B cell (primary cell): ENCODE measurements at regions not wholly inside any gene's neighbourhood (a gene's known extent, or its start where the extent isn't known, plus 50 kb on each side); places are given as distances from the start of the nearest gene placed in this dataset.

Source experiments
- ATAC-seq: fragments of 200-7000 bp; cut with Tn5 transposase; one replicate; pipeline ENCODE4 v1.10.0; 2021; ENCODE audit warnings: low read depth, mild to moderate bottlenecking, moderate number of reproducible peaks, moderate library complexity
- CTCF ChIA-PET: fragments of 350-600 bp; sonication (Branson Sonifier 250); formaldehyde crosslinking; loops from one replicate; lab custom pipeline; 2021; ENCODE audit warnings: antibody characterized with exemption, inconsistent platforms; lab: Charles Lee
- POLR2A ChIA-PET: fragments of 350-600 bp; sonication (Branson Sonifier 250); formaldehyde crosslinking; loops from one replicate; lab custom pipeline; 2021; ENCODE audit warnings: antibody characterized with exemption; lab: Charles Lee
- DNase-seq: peaks from one replicate; pipeline ENCODE4 v3.0.0; 2013
- H2AFZ ChIP-seq: 2 replicates; pipeline ENCODE4 v1.6.1; 2012; ENCODE audit warnings: mild to moderate bottlenecking, low read depth, low read length; ENCODE audit not compliant: insufficient read depth, poor library complexity, severe bottlenecking
- H3K27ac ChIP-seq, 2 donors: 1 replicate in 1 of 2; 2 replicates in 1 of 2; pipeline ENCODE4 v1.5.1; 2012 to 2013; ENCODE audit warnings: low read length in 2 of 2, mild to moderate bottlenecking in 2 of 2, moderate library complexity in 1 of 2
- H3K27me3 ChIP-seq, 4 experiments: fragments of 200-600 bp in 1 of 4; sonication (generic) in 1 of 4; replicated peaks in 1 of 4; 1 replicate in 2 of 4; 2 replicates in 2 of 4; pipeline versions ENCODE4 v1.6.1 to v1.7.0; 2013 to 2016; ENCODE audit warnings: low read length in 3 of 4, mild to moderate bottlenecking in 2 of 4, mixed read lengths in 1 of 4, moderate library complexity in 1 of 4; ENCODE audit not compliant: insufficient read depth in 4 of 4, control insufficient read depth in 3 of 4; ENCODE audit errors: control extremely low read depth in 1 of 4
- H3K36me3 ChIP-seq, 2 experiments: replicated peaks in 1 of 2; 1 replicate in 1 of 2; 2 replicates in 1 of 2; pipeline versions ENCODE4 v1.6.1 to v1.7.1; 2013; ENCODE audit warnings: low read length in 1 of 2; ENCODE audit not compliant: insufficient read depth in 2 of 2, control insufficient read depth in 1 of 2; ENCODE audit errors: control extremely low read depth in 1 of 2, extremely low read depth in 1 of 2
- H3K4me1 ChIP-seq, 2 donors: fragments of 200-600 bp in 1 of 2; sonication (generic) in 1 of 2; 1 replicate in 1 of 2; 2 replicates in 1 of 2; pipeline versions ENCODE4 v1.5.1 to v1.6.1; 2013 to 2017; ENCODE audit warnings: low read length in 2 of 2; ENCODE audit not compliant: control insufficient read depth in 2 of 2, insufficient read depth in 2 of 2
- H3K4me2 ChIP-seq: replicated peaks from 2 replicates; pipeline ENCODE3; 2012; ENCODE audit warnings: mild to moderate bottlenecking, low read depth, low read length; ENCODE audit not compliant: poor library complexity, severe bottlenecking
- H3K4me3 ChIP-seq, 5 experiments: fragments of 200-600 bp in 1 of 5; sonication (generic) in 1 of 5; 1 replicate in 3 of 5; 2 replicates in 2 of 5; pipeline versions ENCODE4 v1.5.1 to v1.7.0; 2011 to 2016; ENCODE audit warnings: low read length in 4 of 5, mild to moderate bottlenecking in 4 of 5, low read depth in 2 of 5, control low read depth in 1 of 5, moderate library complexity in 1 of 5; ENCODE audit not compliant: insufficient read depth in 1 of 5; ENCODE audit errors: control extremely low read depth in 1 of 5, extremely low read depth in 1 of 5
- H3K79me2 ChIP-seq: fragments of 200-600 bp; sonication (generic); one replicate; pipeline ENCODE4 v1.6.0; 2016; ENCODE audit warnings: low read length; ENCODE audit not compliant: control insufficient read depth, insufficient read depth
- H3K9ac ChIP-seq: fragments of 200-600 bp; sonication (generic); 2 replicates; pipeline ENCODE4 v1.6.1; 2017; ENCODE audit warnings: mild to moderate bottlenecking, low read length, moderate library complexity
- H3K9me3 ChIP-seq, 3 donors: one replicate each; pipeline versions ENCODE4 v1.6.1 to v1.7.1; 2013; ENCODE audit warnings: low read length in 2 of 3; ENCODE audit not compliant: control insufficient read depth in 2 of 3, insufficient read depth in 1 of 3; ENCODE audit errors: control extremely low read depth in 1 of 3
- H4K20me1 ChIP-seq: 2 replicates; pipeline ENCODE4 v1.6.0; 2012; ENCODE audit warnings: mild to moderate bottlenecking, low read length; ENCODE audit not compliant: insufficient read depth, control insufficient read depth, poor library complexity, severe bottlenecking
- H3K27ac Mint-ChIP-seq: one replicate; pipeline ENCODE4 v1.8.0; 2021; ENCODE audit warnings: mixed read lengths
- H3K27me3 Mint-ChIP-seq: one replicate; pipeline ENCODE4 v1.8.0; 2021; ENCODE audit warnings: mixed read lengths
- H3K4me1 Mint-ChIP-seq: one replicate; pipeline ENCODE4 v1.8.0; 2021; ENCODE audit warnings: mixed read lengths
- H3K4me3 Mint-ChIP-seq: one replicate; pipeline ENCODE4 v1.8.0; 2021; ENCODE audit warnings: mixed read lengths
- H3K9me3 Mint-ChIP-seq: one replicate; pipeline ENCODE4 v1.8.0; 2022; ENCODE audit warnings: mixed read lengths; ENCODE audit not compliant: insufficient read depth
- CTCF ChIP-seq: fragments of 200-600 bp; IDR thresholded peaks from one replicate; pipeline ENCODE4 v1.8.0; 2022; ENCODE audit warnings: antibody characterized with exemption, mild to moderate bottlenecking
- EZH2 ChIP-seq: IDR thresholded peaks from 2 replicates; pipeline ENCODE4 v1.6.1; 2012; ENCODE audit warnings: borderline replicate concordance, low read depth, mild to moderate bottlenecking, moderate library complexity, low read length; ENCODE audit not compliant: insufficient read depth, poor library complexity, severe bottlenecking
- WGBS: methylation state at CpG from one replicate; pipeline ENCODE4 v1.1.5; 2013; ENCODE audit warnings: missing lambda C conversion rate; ENCODE audit not compliant: insufficient coverage; 5-methylcytosine and 5-hydroxymethylcytosine counted together
- intact Hi-C: fragments of 100-400 bp; cut with micrococcal nuclease; formaldehyde crosslinking; loops from one replicate; pipeline ENCODE4 v1.10.0; 2022

GRCh38 chr6:115767931-115768330 is 292.8 kb downstream of the FRK start:
- no peak for TF ChIP-seq EZH2
- TF ChIP-seq CTCF: no peak

DNA sequence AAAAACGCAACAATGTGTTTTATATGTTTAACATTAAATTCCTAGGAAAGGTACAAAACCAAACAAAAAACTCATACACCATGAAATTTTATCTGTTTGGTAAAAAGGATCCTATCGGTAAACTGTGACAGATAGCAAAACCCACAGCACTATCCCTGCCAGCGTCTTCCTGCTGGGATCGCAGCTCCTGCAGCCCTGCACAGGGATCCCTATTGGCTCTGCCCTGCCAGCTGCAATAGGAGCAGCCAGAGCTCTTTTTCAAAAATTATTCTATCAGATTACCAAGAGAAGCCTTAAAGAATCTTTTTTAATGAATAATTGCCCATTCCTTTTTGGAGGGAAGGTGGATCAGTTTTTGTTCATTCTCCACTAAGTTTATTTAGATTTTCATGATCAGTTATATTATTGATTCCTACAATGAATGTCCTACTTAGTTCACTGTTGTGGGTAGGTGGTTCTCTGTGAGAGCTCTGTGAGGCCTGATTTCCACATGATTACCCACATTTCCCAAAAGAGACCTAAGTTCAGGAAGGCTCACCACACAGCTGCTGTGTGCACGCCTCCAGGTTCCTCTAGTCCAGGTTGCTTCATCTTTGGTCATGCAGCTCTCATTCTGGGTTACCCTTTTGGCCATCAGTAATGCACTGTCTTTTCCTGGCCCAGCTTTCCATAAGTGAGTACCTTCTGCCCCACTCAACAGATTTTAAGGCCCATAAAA is 293.8 kb downstream of the FRK start:
- no peak overlapping the region for H3K27ac Mint-ChIP-seq
- no peaks in the 10 kb centered on the region for H3K36me3 ChIP-seq
- H3K27me3 ChIP-seq: no peaks in the 10 kb centered on the region
- no peaks in the 10 kb centered on the region for H3K79me2 ChIP-seq
- no peak overlapping the region for H3K4me3 Mint-ChIP-seq
- intact Hi-C loops: no loop called here
- H3K4me1 ChIP-seq: no peaks in the 10 kb centered on the region
- no peak overlapping the region for H2AFZ ChIP-seq
- no peak overlapping the region for H3K4me2 ChIP-seq
- no peaks in the 10 kb centered on the region for H3K27me3 Mint-ChIP-seq
- 60% methylated on average over 1 of the region's 5 CpGs for WGBS
- H3K9me3 Mint-ChIP-seq: no peaks in the 10 kb centered on the region
- H3K4me3 ChIP-seq: no peak overlapping the region
- no peaks in the 10 kb centered on the region for H3K4me1 Mint-ChIP-seq
- ChIA-PET CTCF (no interaction called here), POLR2A (no interaction called here)
- H3K9me3 ChIP-seq: no peaks in the 10 kb centered on the region
- no peak overlapping the region for H3K27ac ChIP-seq
- no peak overlapping the region for H3K9ac ChIP-seq
- no peaks in the 10 kb centered on the region for H4K20me1 ChIP-seq
- TF ChIP-seq EZH2 (no peak), CTCF (no peak)
- ATAC-seq (no peak), DNase-seq (no peak)

More at GRCh38 chr6:115767931-115768330, 292.8 kb downstream of the FRK start:
- H3K9me3 Mint-ChIP-seq: no peaks in the 10 kb centered on the region
- H3K4me3 ChIP-seq: no peak overlapping the region
- ChIA-PET POLR2A (no interaction called here), CTCF (no interaction called here)
- H4K20me1 ChIP-seq: no peaks in the 10 kb centered on the region
- no peak overlapping the region for H3K9ac ChIP-seq
- no peaks in the 10 kb centered on the region for H3K9me3 ChIP-seq
- intact Hi-C loops: no loop called here
- no peaks in the 10 kb centered on the region for H3K4me1 Mint-ChIP-seq
- ATAC-seq: no peak
- no peak overlapping the region for H3K27ac ChIP-seq
- H3K4me3 Mint-ChIP-seq: no peak overlapping the region
- no peak for DNase-seq
- no peaks in the 10 kb centered on the region for H3K79me2 ChIP-seq
- WGBS: no CpG with 5 or more reads among the region's 1 CpG
- H3K27ac Mint-ChIP-seq: no peak overlapping the region
- H3K36me3 ChIP-seq: no peaks in the 10 kb centered on the region
- no peaks in the 10 kb centered on the region for H3K27me3 Mint-ChIP-seq
- no peaks in the 10 kb centered on the region for H3K4me1 ChIP-seq
- H2AFZ ChIP-seq: no peak overlapping the region
- H3K4me2 ChIP-seq: no peak overlapping the region
- H3K27me3 ChIP-seq: no peaks in the 10 kb centered on the region
